PC-3 (cell line): ENCODE measurements at regions not wholly inside any gene's neighbourhood (a gene's known extent, or its start where the extent isn't known, plus 50 kb on each side); places are given as distances from the start of the nearest gene placed in this dataset.

ENCODE experiments used
- ATAC-seq: fragments of 200-7000 bp; cut with Tn5 transposase; 2 replicates; pipeline ENCODE4 v1.9.1; 2020; ENCODE audit warnings: mild to moderate bottlenecking, moderate library complexity
- BruUV-seq: library from RNA; stranded (reverse); fragments of 400-500 nt; replicated peaks from 2 replicates; lab custom pipeline; 2021; lab: Mats Ljungman, UMichigan
- CTCF ChIA-PET: fragments of 300-600 bp; sonication (Branson Sonifier 250); formaldehyde crosslinking; loops from one replicate; lab custom pipeline; 2022; ENCODE audit warnings: antibody characterized with exemption; lab: Charles Lee
- POLR2A ChIA-PET: fragments of 300-600 bp; sonication (Branson Sonifier 250); formaldehyde crosslinking; loops from one replicate; lab custom pipeline; 2022; ENCODE audit warnings: antibody characterized with exemption; ENCODE audit not compliant: unreplicated experiment; lab: Charles Lee
- DNase-seq: peaks from one replicate; pipeline ENCODE4 v3.0.0-alpha.2; 2015
- H2AFZ ChIP-seq: fragments of 300-600 bp; sonication (generic); 2 replicates; pipeline ENCODE4 v1.6.0; 2016; ENCODE audit warnings: antibody characterized with exemption, low read length
- H3F3A ChIP-seq: fragments of 300-600 bp; sonication (generic); one replicate; pipeline ENCODE4 v1.6.0; 2017; ENCODE audit warnings: antibody characterized with exemption, low read length, control low read depth, mild to moderate bottlenecking; ENCODE audit not compliant: unreplicated experiment
- H3K27ac ChIP-seq: fragments of 300-600 bp; sonication (generic); 2 replicates; pipeline ENCODE4 v1.5.1; 2016; ENCODE audit warnings: mild to moderate bottlenecking, low read length
- H3K27me3 ChIP-seq: fragments of 300-600 bp; sonication (generic); 2 replicates; pipeline ENCODE4 v1.6.1; 2016; ENCODE audit warnings: low read length, mixed read lengths
- H3K36me3 ChIP-seq: fragments of 300-600 bp; sonication (generic); 2 replicates; pipeline ENCODE4 v1.6.1; 2016; ENCODE audit warnings: low read depth, mixed run types, low read length, mixed read lengths
- H3K4me1 ChIP-seq: fragments of 300-600 bp; sonication (generic); 2 replicates; pipeline ENCODE4 v1.5.1; 2016; ENCODE audit warnings: low read length; ENCODE audit not compliant: insufficient read depth
- H3K4me2 ChIP-seq: fragments of 300-600 bp; sonication (generic); 2 replicates; pipeline ENCODE4 v1.6.0; 2016; ENCODE audit warnings: low read length
- H3K4me3 ChIP-seq: fragments of 300-600 bp; sonication (generic); 2 replicates; pipeline ENCODE4 v1.5.1; 2016; ENCODE audit warnings: mild to moderate bottlenecking, low read length, mixed read lengths
- H3K79me2 ChIP-seq: fragments of 300-600 bp; sonication (generic); 2 replicates; pipeline ENCODE4 v1.6.1; 2017; ENCODE audit warnings: low read length, mixed read lengths
- H3K9ac ChIP-seq: fragments of 300-600 bp; sonication (generic); 2 replicates; pipeline ENCODE4 v1.6.0; 2016; ENCODE audit warnings: mild to moderate bottlenecking, low read length
- H3K9me2 ChIP-seq: fragments of 300-600 bp; sonication (generic); replicated peaks from 2 replicates; pipeline ENCODE4 v1.6.1; 2016; ENCODE audit warnings: mixed run types, low read length, mixed read lengths
- H3K9me3 ChIP-seq: fragments of 300-600 bp; sonication (generic); 2 replicates; pipeline ENCODE4 v1.6.1; 2016; ENCODE audit warnings: low read length, mixed read lengths
- H4K20me1 ChIP-seq: fragments of 300-600 bp; sonication (generic); 2 replicates; pipeline ENCODE4 v1.6.1; 2016; ENCODE audit warnings: low read length, mixed read lengths
- CTCF ChIP-seq: fragments of 300-600 bp; sonication (generic); conservative IDR thresholded peaks from 2 replicates; pipeline ENCODE4 v1.5.1; 2017; ENCODE audit warnings: antibody characterized with exemption, low read depth, mild to moderate bottlenecking, low read length
- EZH2 ChIP-seq: fragments of 300-600 bp; sonication (generic); IDR thresholded peaks from one replicate; pipeline ENCODE4 v1.6.1; 2017; ENCODE audit warnings: antibody characterized with exemption, mild to moderate bottlenecking, low read length; ENCODE audit not compliant: unreplicated experiment
- EZH2phosphoT487 ChIP-seq: fragments of 300-600 bp; sonication (generic); IDR thresholded peaks from 2 replicates; pipeline ENCODE4 v1.6.1; 2018; ENCODE audit warnings: mild to moderate bottlenecking, antibody characterized with exemption, low read length, borderline replicate concordance
- intact Hi-C: fragments of 100-400 bp; cut with micrococcal nuclease; formaldehyde crosslinking; loops from 2 replicates; pipeline ENCODE4 v1.9.0; 2023

DNA sequence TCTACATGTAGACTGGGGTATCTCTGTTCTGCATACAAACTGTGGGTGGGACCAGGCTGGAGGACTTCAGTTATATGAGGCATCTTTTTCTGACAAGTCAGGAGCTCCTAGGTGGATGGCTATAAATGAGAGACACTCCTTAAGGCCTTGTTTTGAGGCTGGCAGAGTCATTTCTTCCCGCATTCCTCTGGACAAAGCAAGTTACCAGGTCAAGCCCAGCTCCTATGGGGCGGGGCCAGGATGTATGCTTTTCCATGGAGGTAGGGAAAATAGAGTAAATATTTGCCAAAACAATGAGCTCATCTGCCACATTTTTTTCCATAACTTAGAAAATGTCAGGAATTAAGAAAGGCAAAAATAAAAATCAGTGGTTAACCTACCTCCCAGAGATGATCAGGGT is 283.4 kb downstream of the GPR37 start:
- H3K9ac ChIP-seq = no peak overlapping the region
- BruUV-seq = no TSS peak
- CTCF ChIA-PET = interaction anchor here (0.5 to 1.2 kb wide), 3 partner anchors 12 to 283 kb away, joined by 3 to 7 read pairs (median 3); partner anchors contain the start of gene GPR37

GRCh38 chr7:124480821-124481290 is 284.7 kb downstream of the GPR37 start:
- Histone ChIP-seq H3K79me2 (no peaks in the 10 kb centered on the region), H3K4me2 (no peak overlapping the region), H2AFZ (no peak overlapping the region), H3K4me3 (no peak overlapping the region), H3K9me2 (no peaks in the 10 kb centered on the region), H3K9ac (no peak overlapping the region), H3F3A (no peaks in the 10 kb centered on the region), H3K27ac (no peak overlapping the region), H4K20me1 (no peaks in the 10 kb centered on the region), H3K36me3 (no peaks in the 10 kb centered on the region), H3K4me1 (peaks cover 16% of the 10 kb centered on the region), H3K27me3 (no peaks in the 10 kb centered on the region), H3K9me3 (no peaks in the 10 kb centered on the region)
- ChIA-PET CTCF (no interaction called here), POLR2A (no interaction called here)
- no peak for TF ChIP-seq EZH2phosphoT487
- no peak for TF ChIP-seq EZH2
- no peak for TF ChIP-seq CTCF
- intact Hi-C loops = loop anchor here (5.0 kb wide), 2 partner anchors 241 to 286 kb away; partner anchors contain the start of gene GPR37
- BruUV-seq = no TSS peak
- ATAC-seq (no peak), DNase-seq (no peak)

More for the DNA sequence above, 283.4 kb downstream of the GPR37 start:
- Histone ChIP-seq H3K27me3 (no peaks in the 10 kb centered on the region), H3K4me3 (no peak overlapping the region), H3K79me2 (no peaks in the 10 kb centered on the region), H4K20me1 (no peaks in the 10 kb centered on the region), H3F3A (no peaks in the 10 kb centered on the region), H3K9me2 (no peaks in the 10 kb centered on the region), H3K4me2 (peak overlapping the region; percentile 44), H3K4me1 (peaks cover 16% of the 10 kb centered on the region), H2AFZ (peak overlapping the region; percentile 19; the same call in 1 of the 2 replicates), H3K9me3 (no peaks in the 10 kb centered on the region), H3K36me3 (no peaks in the 10 kb centered on the region), H3K27ac (peak overlapping the region; percentile 49)
- POLR2A ChIA-PET = interaction anchor here (0.5 kb wide), 1 partner anchor 747 kb away, joined by 13 read pairs; no protein-coding TSS in a partner anchor
- intact Hi-C loops = loop anchor here (2.0 to 5.0 kb wide), 3 partner anchors 19 to 285 kb away; partner anchors contain the start of gene GPR37
- ATAC-seq (peak; percentile 99), DNase-seq (peak; percentile 87)
- no peak for TF ChIP-seq EZH2phosphoT487
- no peak for TF ChIP-seq CTCF
- no peak for TF ChIP-seq EZH2

DNA sequence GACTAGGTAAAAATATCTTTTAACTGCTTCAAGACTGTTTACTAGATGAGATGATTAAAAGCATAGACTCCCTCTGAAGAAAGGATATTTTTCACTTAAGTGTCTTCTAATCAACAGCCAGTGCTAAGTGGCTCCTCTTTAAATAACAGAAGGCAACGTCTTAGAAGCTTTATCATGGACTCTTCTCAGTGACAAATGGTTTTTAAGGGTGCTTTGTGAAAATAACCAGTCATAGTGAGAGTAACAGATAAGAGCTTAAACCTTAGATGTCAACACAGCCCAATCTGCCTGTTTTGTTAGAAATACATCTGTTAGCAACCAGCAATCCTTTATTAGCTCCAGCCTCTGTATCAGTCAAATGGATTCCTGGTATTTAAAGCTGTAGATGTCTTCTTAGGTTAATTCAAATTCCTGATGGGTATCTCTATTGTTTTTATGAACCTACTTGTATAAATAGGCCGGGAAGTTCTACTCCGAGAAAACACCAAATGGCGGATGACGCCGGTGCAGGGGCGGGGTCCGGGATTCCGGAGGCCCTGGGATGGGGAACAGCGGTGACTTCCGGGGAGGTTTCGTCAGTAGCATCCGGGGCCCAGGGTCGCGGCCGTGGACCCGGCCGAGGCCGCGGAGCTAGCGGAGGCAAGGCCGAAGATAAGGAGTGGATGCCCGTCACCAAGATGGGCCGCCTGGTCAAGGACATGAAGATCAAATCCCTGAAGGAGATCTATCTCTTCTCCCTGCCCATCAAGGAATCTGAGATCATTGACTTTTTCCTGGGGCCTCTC is 285.4 kb downstream of the GPR37 start:
- Histone ChIP-seq H2AFZ (no peak overlapping the region), H3K27me3 (no peaks in the 10 kb centered on the region), H3K4me1 (peaks cover 16% of the 10 kb centered on the region), H3K79me2 (no peaks in the 10 kb centered on the region), H3K4me3 (no peak overlapping the region), H3K9ac (no peak overlapping the region), H3K9me2 (no peaks in the 10 kb centered on the region), H3K9me3 (no peaks in the 10 kb centered on the region), H3K36me3 (no peaks in the 10 kb centered on the region), H3F3A (no peaks in the 10 kb centered on the region), H3K27ac (no peak overlapping the region), H3K4me2 (no peak overlapping the region), H4K20me1 (no peaks in the 10 kb centered on the region)
- intact Hi-C loops = loop anchor here (5.0 kb wide), 2 partner anchors 242 to 287 kb away; partner anchors contain the start of gene GPR37
- DNase-seq = no peak
- ChIA-PET CTCF (no interaction called here), POLR2A (no interaction called here)
- TF ChIP-seq EZH2 = no peak
- TF ChIP-seq CTCF = no peak
- no peak for TF ChIP-seq EZH2phosphoT487
- ATAC-seq = no peak
- no TSS peak for BruUV-seq
